ENCODE measurements at regions not wholly inside any gene's neighbourhood (a gene's known extent, or its start where the extent isn't known, plus 50 kb on each side); places are given as distances from the start of the nearest gene placed in this dataset.

DNA sequence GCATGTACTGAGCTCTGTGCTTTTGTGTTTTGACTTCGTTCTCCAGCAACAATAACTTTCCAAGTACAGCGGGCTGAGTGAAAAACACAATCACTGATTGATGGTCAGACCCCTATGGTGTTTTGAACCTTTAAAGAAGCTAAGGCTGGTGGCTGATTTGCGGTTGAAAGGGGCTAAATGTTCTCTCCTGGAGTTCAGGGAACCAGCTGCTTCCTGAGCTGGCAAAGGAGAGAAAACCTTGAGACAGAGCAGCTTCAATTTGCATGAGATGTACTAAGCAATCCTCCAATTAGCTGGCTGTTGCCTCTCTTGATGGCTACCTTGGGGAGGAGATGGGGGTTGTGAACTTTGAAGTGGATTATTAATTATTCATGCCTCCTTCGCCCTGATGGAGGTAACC, 546.7 kb upstream of the SEL1L start:
- TF ChIP-seq EZH2 (IDR thresholded peaks at IDR 0.05): no peak
- no peak for TF ChIP-seq POLR2AphosphoS5 (IDR thresholded peaks at IDR 0.05; ENCODE audit: borderline replicate concordance, low read depth, low read length)
